HG02870 (cell line): ENCODE measurements at regions not wholly inside any gene's neighbourhood (a gene's known extent, or its start where the extent isn't known, plus 50 kb on each side); places are given as distances from the start of the nearest gene placed in this dataset.

Experiments
- ATAC-seq: cut with Tn5 transposase; IDR thresholded peaks from one replicate; pipeline ENCODE4 v1.9.1; 2021; ENCODE audit warnings: mild to moderate bottlenecking, moderate library complexity; ENCODE audit not compliant: unreplicated experiment

DNA sequence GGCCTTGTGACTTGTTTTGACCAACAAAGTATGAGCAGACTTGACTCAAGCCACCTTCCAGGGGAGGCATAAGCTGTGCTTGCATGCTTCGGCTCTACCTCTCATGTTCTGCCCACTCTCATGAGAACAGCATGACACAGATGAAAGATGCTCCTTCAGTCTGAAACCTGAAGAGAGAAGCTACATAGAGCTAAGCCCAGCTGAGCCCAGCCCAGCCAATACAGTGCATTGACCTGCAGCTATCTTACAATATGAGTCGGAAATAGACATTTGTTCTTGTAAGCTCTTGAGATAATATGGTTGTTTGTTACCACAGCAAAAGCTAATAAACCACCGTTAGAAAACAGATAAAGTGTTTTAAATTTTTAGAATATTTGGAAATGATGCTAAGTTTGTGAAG lies 426.7 kb upstream of the PKDCC start:
- no peak for ATAC-seq

DNA sequence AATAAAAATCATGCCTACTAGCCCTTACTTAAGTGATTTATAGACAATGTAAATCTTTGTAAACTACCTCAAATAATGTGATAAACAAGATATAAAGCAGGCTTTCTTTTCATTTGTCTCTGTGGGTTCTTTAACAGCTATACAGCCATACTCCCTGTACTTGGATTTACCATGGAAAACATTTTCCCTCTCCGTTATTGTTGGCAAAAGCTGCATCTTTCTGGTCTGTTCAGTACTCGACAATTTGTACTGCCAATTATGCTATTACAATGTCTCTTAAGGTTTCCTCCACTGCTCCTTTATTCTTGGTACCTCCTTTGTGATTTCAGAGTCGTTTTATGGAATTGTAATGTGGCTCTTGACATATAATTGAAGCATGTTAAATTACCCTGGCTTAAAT lies 426.3 kb upstream of the PKDCC start:
- ATAC-seq, result no peak

DNA sequence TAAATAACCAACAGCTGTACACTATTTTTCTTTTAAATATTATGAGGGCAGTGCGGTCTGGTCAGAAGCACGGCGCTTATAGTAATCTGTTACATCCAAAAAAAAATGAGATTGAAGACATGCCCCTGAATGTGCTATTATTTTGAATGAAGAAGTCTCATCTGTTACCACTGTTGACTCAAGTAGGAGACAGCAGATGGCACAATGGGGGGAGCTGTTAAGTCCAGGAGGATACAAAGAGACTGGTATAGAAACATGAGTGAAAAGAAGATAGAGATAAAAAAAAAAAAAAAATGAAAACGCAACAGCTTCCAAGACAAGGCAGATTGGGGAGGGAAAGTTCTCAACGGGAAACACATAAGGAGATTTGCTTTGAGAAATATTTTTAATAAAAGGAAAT lies 425.5 kb upstream of the PKDCC start:
- ATAC-seq, result no peak

DNA sequence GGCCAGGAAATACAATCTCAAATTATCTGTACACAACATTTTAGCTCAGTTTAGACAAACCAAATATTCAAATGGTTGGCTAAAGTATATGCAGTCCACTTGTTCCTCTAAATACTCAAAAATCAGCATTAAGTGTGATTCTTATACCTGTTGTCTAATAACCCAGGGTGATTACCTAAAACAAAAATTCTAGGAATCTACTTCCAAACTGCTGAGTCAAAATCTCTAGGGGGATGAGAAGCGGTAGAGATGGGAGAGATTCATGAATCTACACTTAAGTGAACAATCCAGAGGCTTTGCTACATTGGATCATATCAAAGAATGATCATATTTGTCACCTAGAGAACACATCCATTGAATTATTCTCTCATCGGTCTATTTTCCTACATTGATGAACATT lies 420.9 kb upstream of the PKDCC start:
- no peak for ATAC-seq

DNA sequence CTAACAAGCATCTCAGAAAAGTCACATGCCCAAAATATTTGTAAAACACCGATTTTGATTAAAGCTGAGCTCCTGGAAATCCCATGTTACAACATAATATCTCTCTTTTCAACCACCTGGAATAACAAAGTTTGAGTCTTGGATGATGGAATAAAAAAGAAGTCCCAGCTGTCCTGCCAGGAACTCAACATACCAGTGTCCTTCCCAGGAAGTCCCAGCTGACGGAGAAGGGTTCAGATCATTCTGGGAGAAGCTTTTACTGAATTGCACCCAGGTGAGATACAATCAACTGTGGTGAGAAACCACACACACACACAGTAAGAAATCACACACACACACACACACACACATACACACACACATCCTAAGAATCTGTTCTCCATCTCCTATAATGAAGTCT lies 413.1 kb upstream of the PKDCC start:
- no peak for ATAC-seq

DNA sequence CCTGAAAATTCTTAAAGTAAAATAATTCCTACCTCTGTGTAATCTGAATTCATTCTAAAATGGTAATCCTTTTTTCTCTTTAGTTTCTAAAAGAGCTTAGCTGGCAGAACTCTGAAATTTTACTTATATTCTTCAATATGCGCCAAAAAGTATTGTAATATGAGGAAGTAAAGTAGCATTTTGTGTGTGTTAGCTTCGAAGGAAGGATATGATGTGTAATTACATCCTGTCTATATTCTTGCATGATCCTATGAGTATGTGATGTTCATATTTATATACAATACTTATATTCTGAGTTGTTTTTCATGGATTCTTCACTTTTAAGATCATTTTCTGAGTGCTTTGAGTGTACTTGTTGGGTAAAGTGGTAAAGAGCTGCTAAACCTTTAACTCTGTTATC lies 402.9 kb upstream of the PKDCC start:
- ATAC-seq, result no peak

DNA sequence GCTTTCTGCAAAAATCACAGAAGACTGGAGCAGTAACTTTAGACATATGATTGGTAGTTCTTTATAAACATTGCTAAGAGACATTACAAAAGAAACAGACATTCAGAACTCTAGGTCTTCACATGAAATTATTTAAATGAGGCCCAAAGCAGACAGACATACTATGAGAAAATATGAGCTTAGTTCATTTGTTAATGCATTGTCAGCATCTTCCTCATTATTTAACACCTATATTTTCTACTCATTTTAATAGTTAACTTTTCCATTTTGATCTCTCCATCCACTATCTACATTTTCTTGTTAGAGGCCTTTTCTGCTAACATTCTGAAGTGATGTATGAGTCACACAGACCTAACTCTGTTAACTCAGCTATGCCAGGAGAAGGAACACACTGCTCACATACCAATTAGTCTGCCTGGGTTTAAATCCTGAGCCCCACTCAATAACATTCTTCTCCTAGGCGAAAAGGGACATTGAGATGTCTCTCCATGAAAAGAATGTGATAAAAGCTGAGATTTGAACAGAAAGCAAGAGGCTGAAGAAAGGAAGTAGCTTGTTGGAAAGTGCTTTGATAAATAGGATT lies 400.3 kb upstream of the PKDCC start:
- no peak for ATAC-seq

DNA sequence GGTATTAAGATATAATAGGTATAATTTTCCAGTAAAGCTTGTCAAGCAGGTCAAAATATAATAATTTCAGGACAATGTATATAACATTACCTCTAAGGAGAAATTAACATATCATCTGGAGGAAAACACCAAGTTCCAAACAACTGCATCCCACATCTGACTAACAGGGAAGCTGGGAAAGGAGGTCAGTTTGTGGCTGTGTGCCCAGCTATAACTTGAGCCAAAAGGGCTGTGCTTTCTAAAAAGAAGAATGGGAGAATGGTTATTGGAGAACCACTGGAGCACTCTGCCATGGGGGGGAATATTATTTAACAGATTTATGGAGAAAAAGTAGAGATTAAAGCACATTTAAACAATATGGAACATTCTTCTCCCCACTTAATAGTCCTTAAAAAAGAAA lies 390.6 kb upstream of the PKDCC start:
- ATAC-seq, result no peak

DNA sequence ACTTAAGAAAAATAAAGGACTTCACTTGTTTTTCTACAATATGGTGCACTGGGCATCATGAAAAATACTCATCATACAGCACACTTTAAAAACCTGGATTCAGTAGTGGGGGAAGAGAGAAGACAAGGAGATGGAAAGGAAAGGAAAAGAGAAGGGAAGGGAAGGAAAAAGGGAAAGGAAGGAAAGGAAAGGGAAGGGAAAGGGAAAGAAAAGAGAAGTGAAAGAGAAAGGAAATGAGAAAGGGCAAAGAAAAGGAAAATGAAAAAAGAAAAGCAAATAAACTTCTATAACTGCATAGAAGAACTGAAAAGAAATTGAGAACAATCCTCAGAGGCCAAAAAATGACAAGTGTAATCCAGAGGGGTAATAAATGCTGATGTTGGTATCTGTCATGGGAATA lies 388.1 kb upstream of the PKDCC start:
- ATAC-seq, result no peak

DNA sequence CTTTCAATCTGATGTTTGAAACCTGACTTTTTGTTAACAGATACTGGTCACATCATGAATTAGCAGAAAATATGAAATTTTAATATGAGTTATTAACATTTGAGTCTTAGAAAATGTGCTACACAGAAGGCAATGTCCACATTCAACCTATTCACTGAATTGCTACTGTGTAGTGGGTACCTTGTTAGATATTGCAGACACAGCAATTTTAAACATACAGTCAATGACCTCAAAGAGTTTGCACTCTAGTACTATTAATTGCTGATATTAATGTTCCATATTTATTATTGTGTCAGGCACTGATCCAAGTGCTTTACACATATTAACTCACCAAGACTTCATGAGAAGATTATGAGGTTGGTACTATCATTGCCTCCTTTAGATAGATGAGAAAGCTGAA lies 385.4 kb upstream of the PKDCC start:
- no peak for ATAC-seq

DNA sequence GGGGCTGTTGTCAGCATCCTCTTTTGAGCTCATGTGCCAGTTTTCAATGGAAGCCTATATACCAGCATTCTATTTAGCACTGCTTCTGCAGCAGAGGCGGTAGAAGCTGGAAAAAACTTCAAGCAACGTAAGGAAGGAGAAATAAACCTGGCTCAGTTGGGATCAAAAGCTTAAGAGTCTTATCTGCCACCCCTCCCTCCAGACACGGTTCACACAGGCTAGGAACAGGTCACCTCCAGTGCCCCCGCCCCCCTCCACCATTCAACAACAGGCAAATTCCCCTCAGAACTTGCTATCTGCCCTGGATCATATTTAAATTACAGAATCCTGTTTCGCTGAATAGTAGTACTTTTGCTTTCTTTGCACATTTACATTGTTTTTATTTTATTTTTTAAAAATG lies 384.8 kb upstream of the PKDCC start:
- ATAC-seq, result no peak

DNA sequence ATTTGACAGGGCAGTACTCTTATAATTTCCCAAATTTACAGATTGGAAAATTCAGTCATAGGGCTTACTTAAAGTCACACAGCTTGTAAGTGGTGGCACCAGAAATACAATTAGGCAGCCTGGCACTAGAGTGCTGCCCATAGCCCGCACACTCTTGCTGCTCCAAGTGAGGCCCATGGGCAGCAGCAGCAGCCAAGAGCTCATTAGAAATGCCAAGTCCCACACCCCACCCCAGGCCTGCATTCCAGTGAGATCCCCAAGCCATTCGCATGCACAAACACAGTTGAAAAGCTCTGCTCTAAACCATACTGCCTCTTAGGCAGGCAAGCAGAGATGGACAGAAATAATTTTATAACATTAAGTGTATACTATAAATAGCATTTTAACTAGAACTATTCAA lies 379.3 kb upstream of the PKDCC start:
- ATAC-seq, result no peak

DNA sequence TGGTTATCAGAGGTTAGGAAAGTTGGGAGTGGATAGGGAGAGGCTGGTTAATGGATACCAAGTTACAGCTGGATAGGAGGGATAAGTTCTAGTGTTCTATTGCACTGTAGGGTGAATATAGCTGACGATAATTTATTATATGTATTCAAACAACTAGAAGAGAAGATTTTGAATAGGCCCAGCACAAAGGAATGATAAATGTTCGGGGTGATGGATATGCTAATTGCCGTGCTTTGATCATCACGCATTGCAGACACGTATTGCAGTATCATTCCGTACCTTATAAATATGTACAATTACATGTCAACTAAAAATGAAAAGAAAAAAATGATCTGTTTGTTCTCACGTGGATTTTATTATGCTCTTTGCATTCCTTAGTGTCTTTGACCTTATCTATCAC lies 369.2 kb upstream of the PKDCC start:
- no peak for ATAC-seq

DNA sequence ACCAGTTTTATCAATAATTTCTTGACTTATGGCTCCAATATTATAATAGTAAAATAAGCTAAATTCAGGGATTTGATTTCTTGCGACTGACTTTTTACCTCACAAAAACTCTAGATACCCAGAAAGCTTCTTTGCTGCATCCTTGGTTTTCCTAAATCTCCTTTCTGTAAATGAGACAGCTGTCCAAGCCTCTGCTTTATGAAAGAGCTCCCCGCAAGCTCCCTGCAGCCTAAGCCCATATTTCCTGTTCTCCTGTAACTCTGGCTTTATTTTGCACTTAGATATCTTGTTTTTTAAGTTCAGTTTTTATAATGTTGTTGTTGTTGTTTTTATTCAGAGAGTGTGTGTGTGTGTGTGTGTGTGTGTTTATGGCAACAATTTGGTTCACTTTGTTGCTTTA lies 361.7 kb upstream of the PKDCC start:
- no peak for ATAC-seq

DNA sequence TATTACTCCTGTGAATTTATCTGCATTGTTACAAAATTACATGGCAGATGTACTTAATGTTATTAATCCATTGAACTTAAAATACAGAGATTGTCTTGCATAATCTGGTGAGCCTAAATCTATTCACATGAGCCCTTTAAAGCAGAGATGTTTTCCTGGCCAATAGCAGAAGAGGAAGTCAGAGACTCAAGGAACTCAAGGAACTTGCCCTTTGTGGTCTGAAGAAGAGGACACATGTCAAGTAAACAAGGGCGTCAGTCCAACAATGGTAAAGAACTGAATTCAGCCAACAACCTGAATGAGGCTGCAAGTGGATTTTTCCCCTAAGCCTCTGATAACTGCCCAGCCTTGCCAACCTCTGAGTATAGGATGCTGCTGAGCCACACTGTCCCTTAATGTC lies 356.3 kb upstream of the PKDCC start:
- ATAC-seq, result no peak

DNA sequence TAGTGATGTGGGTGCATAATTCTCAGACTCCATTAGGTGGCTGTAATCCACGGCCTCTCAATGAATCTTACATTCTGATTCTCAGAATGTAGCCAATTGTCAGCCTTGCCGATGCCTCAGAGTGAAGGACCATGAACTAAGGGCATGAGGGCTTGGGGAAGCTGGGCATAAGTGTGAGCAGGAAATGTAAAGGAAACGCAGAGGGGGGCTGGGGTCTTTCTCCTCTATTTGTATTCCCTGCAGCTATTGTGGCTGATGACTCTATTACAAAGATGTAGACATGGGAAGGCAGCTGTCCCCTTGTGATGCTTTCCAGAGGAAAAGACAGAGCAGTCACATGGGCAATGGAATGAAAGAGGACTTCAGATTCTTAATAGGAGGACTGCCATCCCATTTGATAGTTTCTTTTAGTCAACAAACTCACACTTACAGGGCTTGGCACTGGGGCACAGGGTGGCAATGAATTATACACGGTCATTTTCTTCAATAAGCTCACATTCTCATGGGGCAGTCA lies 353.2 kb upstream of the PKDCC start:
- no peak for ATAC-seq

DNA sequence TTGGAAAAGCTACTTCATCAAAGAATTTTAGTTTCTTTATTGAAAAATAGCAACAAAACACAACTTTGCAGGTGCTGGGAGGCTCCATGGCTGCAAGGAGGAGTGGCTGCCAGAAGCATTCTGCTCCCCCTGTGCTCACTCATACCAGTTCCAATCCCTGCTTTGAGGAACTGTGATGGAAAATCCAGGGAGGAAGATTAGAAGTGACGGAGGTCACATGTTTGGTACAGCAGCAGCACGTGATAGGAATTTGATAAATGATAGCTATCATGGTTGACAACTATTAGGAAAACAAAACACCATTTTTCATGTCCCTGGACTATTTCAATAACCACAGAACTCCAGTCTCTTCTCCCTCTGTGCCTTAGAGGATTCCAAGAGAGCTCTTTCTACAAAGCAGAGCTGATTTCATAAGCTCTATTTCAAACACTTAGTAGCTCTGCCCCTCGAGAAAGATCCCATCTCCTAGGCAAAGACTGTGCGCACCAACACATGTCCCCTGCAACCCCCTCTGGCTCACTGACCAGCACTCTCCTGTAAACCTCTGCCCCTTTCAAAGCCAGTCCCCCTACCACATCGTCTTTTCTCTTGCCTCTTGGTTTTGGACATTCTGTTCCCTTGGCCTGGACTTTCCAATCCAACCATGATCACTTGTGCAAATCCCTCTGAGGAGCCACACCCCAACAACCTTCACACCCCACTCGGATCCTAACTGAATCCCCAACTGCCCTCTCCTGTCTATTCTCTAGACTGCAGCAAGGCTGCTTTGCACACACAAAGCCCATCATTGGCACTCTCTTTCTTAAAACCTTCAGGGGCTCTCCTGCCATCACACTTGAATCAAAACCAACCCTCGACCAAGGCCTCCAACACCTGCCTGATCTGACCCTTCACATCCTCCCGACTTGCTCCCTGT lies 352.4 kb upstream of the PKDCC start:
- no peak for ATAC-seq

DNA sequence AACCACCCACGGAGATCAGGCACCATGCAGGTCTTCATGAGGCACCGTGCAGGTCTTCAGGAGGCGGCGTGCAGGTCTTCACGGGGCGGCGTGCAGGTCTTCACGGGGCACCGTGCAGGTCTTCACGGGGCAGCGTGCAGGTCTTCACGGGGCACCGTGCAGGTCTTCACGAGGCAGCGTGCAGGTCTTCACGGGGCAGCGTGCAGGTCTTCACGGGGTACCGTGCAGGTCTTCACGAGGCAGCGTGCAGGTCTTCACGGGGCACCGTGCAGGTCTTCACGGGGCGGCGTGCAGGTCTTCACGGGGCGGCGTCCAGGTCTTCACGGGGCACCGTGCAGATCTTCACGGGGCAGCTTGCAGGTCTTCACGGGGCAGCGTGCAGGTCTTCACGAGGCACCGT lies 350.4 kb upstream of the PKDCC start:
- no peak for ATAC-seq

DNA sequence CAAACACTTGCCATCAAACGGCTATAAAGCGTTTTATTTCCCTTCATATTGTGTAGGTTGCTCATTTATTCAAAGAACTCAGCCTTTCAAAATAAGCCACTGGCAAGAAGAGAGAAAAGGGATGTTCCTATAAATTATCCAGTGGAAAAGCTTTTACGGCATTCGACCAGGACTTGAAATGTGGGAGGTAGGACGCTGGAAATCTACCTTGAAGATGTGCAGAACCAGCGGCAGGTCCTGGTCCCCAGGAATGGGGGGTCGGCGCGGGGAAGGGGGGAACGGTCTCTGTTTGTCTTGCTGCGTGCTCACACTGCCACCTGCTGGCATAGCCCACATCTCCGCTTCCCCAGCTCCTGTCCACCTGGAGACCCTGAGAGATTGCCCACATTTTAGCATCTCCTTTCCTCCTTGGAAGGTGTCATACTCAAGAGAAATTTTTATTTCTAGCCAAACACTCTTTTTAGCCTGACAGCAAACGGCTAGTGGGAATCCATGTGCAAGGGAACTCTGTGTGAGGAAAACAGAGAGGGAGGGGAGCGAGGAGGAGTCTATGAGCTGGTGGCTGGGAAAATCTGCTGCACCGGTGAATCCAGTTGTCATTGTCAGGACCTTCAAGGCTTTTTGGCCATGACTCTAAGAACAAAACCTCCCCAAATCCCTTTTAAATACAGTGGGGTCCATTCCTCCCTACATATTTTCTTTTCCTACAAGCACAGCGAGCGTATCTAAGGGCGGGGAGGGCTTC lies 349.0 kb upstream of the PKDCC start:
- ATAC-seq, result no peak

DNA sequence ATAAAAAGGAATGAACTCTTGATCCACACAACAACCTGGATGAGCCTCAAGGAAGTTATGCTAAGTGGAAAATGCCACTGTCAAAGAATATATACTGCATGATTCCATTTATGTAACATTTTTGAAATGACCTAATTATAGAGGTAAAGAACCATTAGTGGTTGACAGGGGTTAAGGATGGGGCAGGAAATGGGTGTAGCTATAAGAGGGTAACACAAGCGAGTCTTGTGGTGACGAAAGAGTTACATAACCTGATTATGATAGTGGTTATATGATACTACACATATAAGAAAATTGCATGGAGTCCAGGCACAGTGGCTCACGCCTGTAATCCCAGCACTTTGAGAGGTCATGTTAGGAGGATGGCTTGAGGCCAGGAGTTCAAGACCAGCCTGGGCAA lies 346.6 kb upstream of the PKDCC start:
- no peak for ATAC-seq

DNA sequence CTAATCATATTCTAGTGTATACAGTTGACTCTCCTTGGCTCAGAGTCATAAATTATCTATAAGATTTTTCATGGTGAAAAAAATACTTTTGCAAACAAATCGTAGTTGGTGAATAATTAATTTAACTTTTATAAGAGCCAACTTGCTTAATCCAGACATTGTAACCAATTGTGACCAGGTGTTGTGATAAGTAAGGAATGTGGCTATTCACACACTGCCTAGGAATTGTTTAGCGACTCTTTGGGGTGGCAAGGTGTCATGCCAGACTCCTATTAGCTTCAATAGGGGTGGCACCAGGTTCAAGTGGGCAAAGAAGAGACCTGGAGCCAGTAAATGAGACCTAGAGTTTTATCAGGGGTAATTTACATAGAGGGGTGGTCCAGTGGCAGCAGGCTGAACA lies 344.7 kb upstream of the PKDCC start:
- ATAC-seq, result no peak

DNA sequence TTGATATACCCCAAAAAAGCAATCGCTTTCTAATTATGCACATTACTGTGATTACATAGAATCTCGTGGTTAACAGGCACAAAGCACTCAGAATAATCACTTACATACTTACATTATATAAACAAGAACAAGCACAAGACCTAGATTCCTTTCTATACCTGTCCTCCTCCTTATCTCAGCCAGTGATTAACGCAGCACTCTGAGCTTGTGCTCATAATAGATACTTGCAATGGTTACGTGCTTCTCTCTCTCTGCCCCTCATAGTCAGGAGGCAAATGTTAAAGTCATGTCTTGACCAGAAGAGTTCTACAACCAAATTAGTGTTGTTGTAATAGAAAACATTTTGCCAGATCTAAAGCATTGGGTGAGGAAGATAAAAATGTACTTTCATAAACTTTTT lies 342.2 kb upstream of the PKDCC start:
- ATAC-seq, result no peak
